NCI-H1105 treated with DMSO at 0.1 percent for 48 hours (cell line): ENCODE measurements at regions not wholly inside any gene's neighbourhood (a gene's known extent, or its start where the extent isn't known, plus 50 kb on each side); places are given as distances from the start of the nearest gene placed in this dataset.
A peak's percentile ranks its signal among the peaks of the same experiment; 100 is the strongest.
"Not testable (repeated sequence)": the region's sequence is repeated elsewhere in the genome, so short reads cannot be mapped to it uniquely, and the experiment has no call there.

Experiments used
- DNase-seq: peaks from one replicate; lab custom pipeline; 2025; lab: John Stamatoyannopoulos, UW

- DNase-seq: no peak
These were observed 102.0 kb downstream of the HNMT start for GRCh38 chr2:138066139-138066806.

GRCh38 chr2:138066841-138067240 lies 102.6 kb downstream of the HNMT start:
- DNase-seq: no peak

GRCh38 chr2:138068669-138069068 lies 104.4 kb downstream of the HNMT start:
- not testable (repeated sequence) for DNase-seq

- DNase-seq: not testable (repeated sequence)
These were observed 106.9 kb downstream of the HNMT start for GRCh38 chr2:138071042-138071719.

- DNase-seq: peak; percentile 82
These were observed 107.7 kb downstream of the HNMT start for GRCh38 chr2:138071720-138072719.

- no peak for DNase-seq
These were observed 113.9 kb downstream of the HNMT start for GRCh38 chr2:138078153-138078552.

GRCh38 chr2:138079976-138080375 lies 115.7 kb downstream of the HNMT start:
- DNase-seq: no peak

- no peak for DNase-seq
These were observed 117.2 kb downstream of the HNMT start for GRCh38 chr2:138081225-138082073.

GRCh38 chr2:138084206-138084605 lies 119.9 kb downstream of the HNMT start:
- DNase-seq: no peak

- not testable (repeated sequence) for DNase-seq
These were observed 121.2 kb downstream of the HNMT start for GRCh38 chr2:138085441-138085840.

GRCh38 chr2:138086576-138086975 lies 122.3 kb downstream of the HNMT start:
- DNase-seq: no peak

- DNase-seq: peak; percentile 89
These were observed 123.7 kb downstream of the HNMT start for GRCh38 chr2:138087751-138088593.

GRCh38 chr2:138090330-138090729 lies 126.1 kb downstream of the HNMT start:
- peak; percentile 19 for DNase-seq

- DNase-seq: no peak
These were observed 129.2 kb downstream of the HNMT start for GRCh38 chr2:138093455-138093854.

GRCh38 chr2:138094031-138094430 lies 129.8 kb downstream of the HNMT start:
- DNase-seq: no peak

GRCh38 chr2:138095336-138095735 lies 131.1 kb downstream of the HNMT start:
- DNase-seq: no peak

- DNase-seq: not testable (repeated sequence)
These were observed 135.0 kb downstream of the HNMT start for GRCh38 chr2:138099288-138099687.

- DNase-seq: no peak
These were observed 137.4 kb downstream of the HNMT start for GRCh38 chr2:138101718-138102117.

GRCh38 chr2:138102664-138103063 lies 138.4 kb downstream of the HNMT start:
- no peak for DNase-seq

GRCh38 chr2:138103156-138103555 lies 138.9 kb downstream of the HNMT start:
- DNase-seq: no peak

GRCh38 chr2:138104071-138104470 lies 139.8 kb downstream of the HNMT start:
- no peak for DNase-seq
